MG63 (cell line): ENCODE measurements at regions not wholly inside any gene's neighbourhood (a gene's known extent, or its start where the extent isn't known, plus 50 kb on each side); places are given as distances from the start of the nearest gene placed in this dataset.

ENCODE experiments used
- DNase-seq: peaks from one replicate; pipeline ENCODE4 v3.0.0-alpha.2; 2020
- H3K27me3 ChIP-seq: fragments of 250-450 bp; sonication (Bioruptor Pico); 2 replicates; pipeline ENCODE4 v1.5.1; 2020; ENCODE audit warnings: mild to moderate bottlenecking, moderate library complexity
- H3K36me3 ChIP-seq: fragments of 250-450 bp; sonication (Bioruptor Pico); 2 replicates; pipeline ENCODE4 v1.5.1; 2020; ENCODE audit warnings: mild to moderate bottlenecking, moderate library complexity
- H3K4me3 ChIP-seq: fragments of 250-450 bp; sonication (Bioruptor Pico); 2 replicates; pipeline ENCODE4 v1.5.1; 2020; ENCODE audit warnings: mild to moderate bottlenecking, moderate library complexity
- H3K9me3 ChIP-seq: fragments of 250-450 bp; sonication (Bioruptor Pico); 2 replicates; pipeline ENCODE4 v1.5.1; 2020; ENCODE audit warnings: mild to moderate bottlenecking, moderate library complexity

GRCh38 chr5:154587123-154588026, 109.3 kb upstream of the HAND1 start:
- no peaks in the 10 kb centered on the region for H3K36me3 ChIP-seq
- no peaks in the 10 kb centered on the region for H3K27me3 ChIP-seq
- H3K4me3 ChIP-seq = no peak overlapping the region
- H3K9me3 ChIP-seq = no peaks in the 10 kb centered on the region
- DNase-seq = no peak

GRCh38 chr5:154583671-154584177, 105.7 kb upstream of the HAND1 start:
- Histone ChIP-seq H3K4me3 (no peak overlapping the region), H3K36me3 (no peaks in the 10 kb centered on the region), H3K27me3 (no peaks in the 10 kb centered on the region), H3K9me3 (no peaks in the 10 kb centered on the region)
- no peak for DNase-seq

- no peaks in the 10 kb centered on the region for H3K9me3 ChIP-seq
- no peaks in the 10 kb centered on the region for H3K27me3 ChIP-seq
- no peak overlapping the region for H3K4me3 ChIP-seq
- no peaks in the 10 kb centered on the region for H3K36me3 ChIP-seq
- no peak for DNase-seq
These were observed 102.4 kb upstream of the HAND1 start for GRCh38 chr5:154580422-154580821.

- no peak for DNase-seq
- Histone ChIP-seq H3K9me3 (no peaks in the 10 kb centered on the region), H3K4me3 (no peak overlapping the region), H3K27me3 (no peaks in the 10 kb centered on the region), H3K36me3 (no peaks in the 10 kb centered on the region)
These were observed 99.4 kb upstream of the HAND1 start for GRCh38 chr5:154577416-154577815.

GRCh38 chr5:154576429-154576806, 98.4 kb upstream of the HAND1 start:
- Histone ChIP-seq H3K9me3 (no peaks in the 10 kb centered on the region), H3K27me3 (no peaks in the 10 kb centered on the region), H3K4me3 (no peak overlapping the region), H3K36me3 (no peaks in the 10 kb centered on the region)
- no peak for DNase-seq

GRCh38 chr5:154575546-154576428, 97.8 kb upstream of the HAND1 start:
- H3K27me3 ChIP-seq = no peaks in the 10 kb centered on the region
- no peak for DNase-seq
- H3K9me3 ChIP-seq = no peaks in the 10 kb centered on the region
- no peaks in the 10 kb centered on the region for H3K36me3 ChIP-seq
- H3K4me3 ChIP-seq = no peak overlapping the region

- H3K36me3 ChIP-seq = no peaks in the 10 kb centered on the region
- DNase-seq = no peak
- no peak overlapping the region for H3K4me3 ChIP-seq
- H3K9me3 ChIP-seq = no peaks in the 10 kb centered on the region
- H3K27me3 ChIP-seq = no peaks in the 10 kb centered on the region; the same call in 1 of the 2 replicates
These were observed 95.0 kb upstream of the HAND1 start for GRCh38 chr5:154573011-154573410.

- DNase-seq = no peak
- H3K4me3 ChIP-seq = no peak overlapping the region
- H3K9me3 ChIP-seq = no peaks in the 10 kb centered on the region
- H3K36me3 ChIP-seq = no peaks in the 10 kb centered on the region
- H3K27me3 ChIP-seq = no peaks in the 10 kb centered on the region; the same call in 1 of the 2 replicates
These were observed 93.5 kb upstream of the HAND1 start for GRCh38 chr5:154571325-154572035.

- H3K27me3 ChIP-seq = no peaks in the 10 kb centered on the region; the same call in 1 of the 2 replicates
These were observed 92.7 kb upstream of the HAND1 start for GRCh38 chr5:154570572-154571324.

GRCh38 chr5:154568589-154568988, 90.6 kb upstream of the HAND1 start:
- Histone ChIP-seq H3K4me3 (no peak overlapping the region), H3K9me3 (no peaks in the 10 kb centered on the region), H3K36me3 (no peaks in the 10 kb centered on the region), H3K27me3 (no peaks in the 10 kb centered on the region; the same call in 1 of the 2 replicates)
- no peak for DNase-seq

More at GRCh38 chr5:154570572-154571324, 92.7 kb upstream of the HAND1 start:
- DNase-seq = no peak
- Histone ChIP-seq H3K4me3 (no peak overlapping the region), H3K9me3 (no peaks in the 10 kb centered on the region), H3K36me3 (no peaks in the 10 kb centered on the region)

- no peak overlapping the region for H3K4me3 ChIP-seq
- H3K9me3 ChIP-seq = no peaks in the 10 kb centered on the region
- H3K27me3 ChIP-seq = no peaks in the 10 kb centered on the region; the same call in 1 of the 2 replicates
- DNase-seq = no peak
- H3K36me3 ChIP-seq = no peaks in the 10 kb centered on the region
These were observed 89.1 kb upstream of the HAND1 start for GRCh38 chr5:154567155-154567554.

GRCh38 chr5:154566146-154566680, 88.2 kb upstream of the HAND1 start:
- H3K4me3 ChIP-seq = no peak overlapping the region
- no peaks in the 10 kb centered on the region for H3K9me3 ChIP-seq
- H3K36me3 ChIP-seq = no peaks in the 10 kb centered on the region
- no peaks in the 10 kb centered on the region; the same call in 1 of the 2 replicates for H3K27me3 ChIP-seq
- DNase-seq = no peak

GRCh38 chr5:154565123-154565522, 87.1 kb upstream of the HAND1 start:
- Histone ChIP-seq H3K36me3 (no peaks in the 10 kb centered on the region), H3K27me3 (no peaks in the 10 kb centered on the region; the same call in 1 of the 2 replicates)
- DNase-seq = no peak

GRCh38 chr5:154562244-154562880, 84.3 kb upstream of the HAND1 start:
- H3K9me3 ChIP-seq = no peaks in the 10 kb centered on the region
- H3K36me3 ChIP-seq = no peaks in the 10 kb centered on the region
- no peaks in the 10 kb centered on the region for H3K27me3 ChIP-seq
- DNase-seq = no peak
- H3K4me3 ChIP-seq = no peak overlapping the region

More at GRCh38 chr5:154565123-154565522, 87.1 kb upstream of the HAND1 start:
- no peak overlapping the region for H3K4me3 ChIP-seq
- H3K9me3 ChIP-seq = no peaks in the 10 kb centered on the region
